ENCODE measurements at regions not wholly inside any gene's neighbourhood (a gene's known extent, or its start where the extent isn't known, plus 50 kb on each side); places are given as distances from the start of the nearest gene placed in this dataset.

GRCh38 chr10:111209692-111210091 lies 132.9 kb downstream of the ADRA2A start:
- TF ChIP-seq CTCF (IDR thresholded peaks at IDR 0.05), result no peak
- no peak for TF ChIP-seq RFX5 (IDR thresholded peaks at IDR 0.05)
